Body of pancreas (tissue), 4 donors: ENCODE measurements at regions not wholly inside any gene's neighbourhood (a gene's known extent, or its start where the extent isn't known, plus 50 kb on each side); places are given as distances from the start of the nearest gene placed in this dataset.

Experiments
- ATAC-seq: fragments of 150-250 bp; one replicate; pipeline ENCODE4 v1.9.1; 2016
- DNase-seq, 4 donors: peaks; one replicate each; pipeline ENCODE4 v3.0.0-alpha.2; 2019
- H3K27ac ChIP-seq, 4 donors: fragments of 200-600 bp; sonication (generic); 1 replicate in 3 of 4; 2 replicates in 1 of 4; pipeline versions ENCODE4 v1.5.1 to v1.6.1; 2016 to 2019; ENCODE audit warnings: mild to moderate bottlenecking in 1 of 4, mixed read lengths in 1 of 4, moderate library complexity in 1 of 4
- H3K27me3 ChIP-seq, 2 donors: fragments of 200-600 bp; sonication (generic); one replicate each; pipeline ENCODE4 v1.6.0; 2016; ENCODE audit warnings: mild to moderate bottlenecking in 1 of 2
- H3K36me3 ChIP-seq, 2 donors: fragments of 200-600 bp; sonication (generic); replicated peaks in 1 of 2; 2 replicates each; pipeline ENCODE4 v1.5.1; 2016; ENCODE audit warnings: low read depth in 2 of 2; ENCODE audit not compliant: insufficient read depth in 1 of 2
- H3K4me1 ChIP-seq: fragments of 200-600 bp; sonication (generic); one replicate; pipeline ENCODE4 v1.6.0; 2016
- H3K4me3 ChIP-seq, 2 donors: fragments of 200-600 bp; sonication (generic); 1 replicate in 1 of 2; 2 replicates in 1 of 2; pipeline ENCODE4 v1.5.1; 2016 to 2019
- H3K9me3 ChIP-seq, 3 donors: fragments of 200-600 bp; sonication (generic); 1 replicate in 2 of 3; 2 replicates in 1 of 3; pipeline ENCODE4 v1.5.1; 2016
- POLR2A ChIP-seq, 3 donors: fragments of 450-650 bp; IDR thresholded peaks; one replicate each; pipeline ENCODE4 v1.6.1; 2016; ENCODE audit warnings: antibody characterized with exemption in 3 of 3, mild to moderate bottlenecking in 2 of 3
- WGBS, 2 donors: methylation state at CpG; one replicate each; pipeline ENCODE4 v1.1.5; 2017; 5-methylcytosine and 5-hydroxymethylcytosine counted together
- intact Hi-C: fragments of 100-400 bp; cut with DNase I; formaldehyde crosslinking; loops from one replicate; pipeline ENCODE4 v1.15.1; 2023
- TF ChIP-seq, protein P1 (sequence below), 7 experiments: fragments of 450-650 bp in 4 of 7; fragments of 200-600 bp in 3 of 7; sonication (generic) in 3 of 7; IDR thresholded peaks; one replicate each; pipeline ENCODE4 v1.5.1; 2016 to 2019; ENCODE audit warnings: antibody characterized with exemption in 7 of 7

DNA sequence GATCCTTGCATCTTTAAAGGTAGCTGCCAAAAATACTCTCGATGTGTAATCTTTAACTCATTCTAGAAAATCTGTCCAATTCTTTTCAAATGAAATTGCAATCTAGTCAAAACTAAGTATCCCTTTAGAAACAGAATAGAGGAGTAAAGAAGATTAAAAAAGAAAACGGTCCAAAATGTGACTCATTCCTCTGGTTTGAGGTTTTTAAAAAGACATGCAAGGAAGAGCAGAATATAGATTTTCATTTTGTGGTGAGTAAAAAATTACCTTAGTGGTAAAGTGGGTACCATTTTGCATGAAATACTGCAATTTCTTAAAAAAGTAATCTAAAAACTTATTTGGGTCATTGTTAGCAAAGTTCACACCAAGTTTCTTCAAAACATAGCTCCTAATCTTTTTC lies 108.4 kb downstream of the BRMS1L start:
- Histone ChIP-seq H3K36me3 (no peaks in the 10 kb centered on the region), H3K27me3 (no peaks in the 10 kb centered on the region), H3K27ac (no peak overlapping the region), H3K9me3 (no peaks in the 10 kb centered on the region), H3K4me1 (no peaks in the 10 kb centered on the region), H3K4me3 (no peak overlapping the region)
- TF ChIP-seq POLR2A (IDR thresholded peaks at IDR 0.05) = no peak
- TF ChIP-seq, protein P1, sequence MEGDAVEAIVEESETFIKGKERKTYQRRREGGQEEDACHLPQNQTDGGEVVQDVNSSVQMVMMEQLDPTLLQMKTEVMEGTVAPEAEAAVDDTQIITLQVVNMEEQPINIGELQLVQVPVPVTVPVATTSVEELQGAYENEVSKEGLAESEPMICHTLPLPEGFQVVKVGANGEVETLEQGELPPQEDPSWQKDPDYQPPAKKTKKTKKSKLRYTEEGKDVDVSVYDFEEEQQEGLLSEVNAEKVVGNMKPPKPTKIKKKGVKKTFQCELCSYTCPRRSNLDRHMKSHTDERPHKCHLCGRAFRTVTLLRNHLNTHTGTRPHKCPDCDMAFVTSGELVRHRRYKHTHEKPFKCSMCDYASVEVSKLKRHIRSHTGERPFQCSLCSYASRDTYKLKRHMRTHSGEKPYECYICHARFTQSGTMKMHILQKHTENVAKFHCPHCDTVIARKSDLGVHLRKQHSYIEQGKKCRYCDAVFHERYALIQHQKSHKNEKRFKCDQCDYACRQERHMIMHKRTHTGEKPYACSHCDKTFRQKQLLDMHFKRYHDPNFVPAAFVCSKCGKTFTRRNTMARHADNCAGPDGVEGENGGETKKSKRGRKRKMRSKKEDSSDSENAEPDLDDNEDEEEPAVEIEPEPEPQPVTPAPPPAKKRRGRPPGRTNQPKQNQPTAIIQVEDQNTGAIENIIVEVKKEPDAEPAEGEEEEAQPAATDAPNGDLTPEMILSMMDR (IDR thresholded peaks at IDR 0.05) = no peak
- ATAC-seq = no peak
- WGBS, 2 donors = 35 to 40% methylated on average over 2 of the region's 2 CpGs
- DNase-seq = no peak
- intact Hi-C loops = no loop called here

DNA sequence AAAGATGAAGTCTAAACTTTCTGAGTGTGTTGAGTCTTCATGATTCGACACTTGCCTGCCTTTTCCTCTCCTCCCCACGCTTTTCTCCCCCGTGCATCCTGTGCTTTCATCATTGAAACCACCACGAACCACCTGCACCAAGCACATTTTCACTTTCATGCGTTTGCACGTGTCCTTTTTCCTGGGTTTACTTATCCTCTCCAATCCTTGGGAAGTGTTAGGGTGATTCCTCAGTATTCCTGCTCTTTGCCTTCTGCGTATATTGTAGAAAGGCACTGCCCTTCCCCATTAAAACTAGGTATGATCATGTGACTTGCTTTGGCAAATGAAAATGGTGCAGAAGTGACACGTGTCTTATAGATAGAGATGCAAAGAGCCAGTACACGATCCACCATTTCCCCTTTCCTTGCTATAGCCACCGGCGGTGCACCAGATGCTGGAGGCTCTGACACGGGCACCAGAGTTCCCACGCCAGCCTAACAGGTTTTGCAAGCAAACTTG lies 106.6 kb downstream of the BRMS1L start:
- Histone ChIP-seq H3K4me1 (no peaks in the 10 kb centered on the region), H3K9me3 (no peaks in the 10 kb centered on the region), H3K27me3 (no peaks in the 10 kb centered on the region), H3K36me3 (no peaks in the 10 kb centered on the region), H3K27ac (no peak overlapping the region), H3K4me3 (no peak overlapping the region)
- WGBS, 2 donors = 63 to 71% methylated on average over 13 of the region's 13 CpGs
- no peak for DNase-seq
- ATAC-seq = no peak
- intact Hi-C loops = no loop called here
- TF ChIP-seq, protein P1 (IDR thresholded peaks at IDR 0.05) = no peak
- no peak for TF ChIP-seq POLR2A (IDR thresholded peaks at IDR 0.05)

DNA sequence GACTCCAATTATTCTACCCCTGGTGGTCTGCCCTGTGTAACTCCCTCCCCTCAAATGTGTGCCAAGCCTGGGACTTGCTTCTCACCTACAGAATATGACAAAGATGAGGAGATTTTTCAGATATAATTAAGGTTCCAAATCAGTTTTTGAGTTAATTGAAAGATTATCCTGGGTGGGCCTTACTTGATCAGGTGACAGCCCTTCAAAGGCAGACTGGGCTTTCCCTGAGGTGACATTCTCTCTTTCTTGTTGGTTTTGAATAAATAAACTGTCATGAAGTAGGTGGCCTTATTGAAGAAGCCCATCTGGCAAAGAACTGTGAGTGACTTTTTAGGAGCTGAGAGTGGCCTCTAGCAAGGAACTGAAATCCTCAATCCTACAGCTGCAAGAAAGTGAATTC lies 106.0 kb downstream of the BRMS1L start:
- H3K9me3 ChIP-seq = no peaks in the 10 kb centered on the region
- ATAC-seq = no peak
- no peak overlapping the region for H3K27ac ChIP-seq
- intact Hi-C loops = no loop called here
- no peaks in the 10 kb centered on the region for H3K4me1 ChIP-seq
- DNase-seq = no peak
- no peaks in the 10 kb centered on the region for H3K36me3 ChIP-seq
- no peaks in the 10 kb centered on the region for H3K27me3 ChIP-seq
- TF ChIP-seq, protein P1 (IDR thresholded peaks at IDR 0.05) = no peak
- no peak for TF ChIP-seq POLR2A (IDR thresholded peaks at IDR 0.05)
- no peak overlapping the region for H3K4me3 ChIP-seq

DNA sequence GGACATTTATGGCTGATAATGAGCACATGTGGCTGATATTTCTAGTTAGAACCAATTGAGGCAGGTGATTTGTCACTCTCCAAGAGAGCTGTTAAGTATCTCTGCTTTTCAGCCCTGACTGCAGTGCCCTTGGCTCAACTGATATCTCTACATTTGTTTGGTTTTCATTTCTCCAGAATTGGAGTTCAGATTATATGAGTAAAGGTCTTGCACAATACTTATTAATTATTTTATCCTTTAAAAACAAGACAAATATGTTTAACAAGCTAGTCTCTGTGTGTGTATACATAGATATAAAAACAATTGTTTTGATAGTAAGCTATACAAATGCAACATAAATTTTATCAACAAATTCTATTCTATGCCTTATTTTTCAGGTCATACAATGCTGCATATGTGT lies 105.2 kb downstream of the BRMS1L start:
- no peaks in the 10 kb centered on the region for H3K9me3 ChIP-seq
- intact Hi-C loops = no loop called here
- DNase-seq (no peak), ATAC-seq (no peak)
- no peak overlapping the region for H3K27ac ChIP-seq
- H3K4me1 ChIP-seq = no peaks in the 10 kb centered on the region
- no peak for TF ChIP-seq POLR2A (IDR thresholded peaks at IDR 0.05)
- TF ChIP-seq, protein P1 (IDR thresholded peaks at IDR 0.05) = no peak
- H3K4me3 ChIP-seq = no peak overlapping the region
- H3K27me3 ChIP-seq = no peaks in the 10 kb centered on the region
- no peaks in the 10 kb centered on the region for H3K36me3 ChIP-seq

DNA sequence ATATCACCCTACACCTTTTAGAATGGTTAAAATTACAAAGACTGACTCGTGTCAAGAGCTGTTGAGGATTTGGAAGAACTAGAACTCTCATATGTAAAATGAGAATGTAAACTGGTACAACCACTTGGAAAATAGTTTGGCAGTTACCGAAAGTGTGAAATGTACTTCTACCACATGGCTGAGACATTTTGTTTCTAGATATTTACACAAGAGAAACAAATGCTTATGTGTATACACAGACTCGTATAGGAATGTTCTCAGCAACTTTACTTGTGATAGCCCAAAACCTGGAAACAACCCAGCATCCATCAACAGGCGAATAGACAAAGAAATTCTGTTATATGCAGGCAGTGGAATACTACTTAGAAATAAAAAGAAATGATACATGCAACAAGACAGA lies 103.0 kb downstream of the BRMS1L start:
- no peak for ATAC-seq
- no peak overlapping the region for H3K4me3 ChIP-seq
- H3K36me3 ChIP-seq = no peaks in the 10 kb centered on the region
- TF ChIP-seq POLR2A (IDR thresholded peaks at IDR 0.05) = no peak
- TF ChIP-seq, protein P1 (IDR thresholded peaks at IDR 0.05) = no peak
- DNase-seq = no peak
- no peaks in the 10 kb centered on the region for H3K4me1 ChIP-seq
- WGBS, 2 donors = 57 to 60% methylated on average over 4 of the region's 4 CpGs
- no peaks in the 10 kb centered on the region for H3K27me3 ChIP-seq
- H3K9me3 ChIP-seq = no peaks in the 10 kb centered on the region
- no peak overlapping the region for H3K27ac ChIP-seq
- intact Hi-C loops = no loop called here
